DOHH2 (cell line): ENCODE measurements at regions not wholly inside any gene's neighbourhood (a gene's known extent, or its start where the extent isn't known, plus 50 kb on each side); places are given as distances from the start of the nearest gene placed in this dataset.

Experiments used
- H3F3A ChIP-seq: fragments of 200-600 bp; sonication (generic), shearing (Covaris generic); 2 replicates; pipeline ENCODE4 v1.6.0; 2016; ENCODE audit warnings: antibody characterized with exemption, mild to moderate bottlenecking; ENCODE audit not compliant: control insufficient read depth, insufficient read depth
- H3K27ac ChIP-seq: fragments of 200-600 bp; sonication (generic); 2 replicates; pipeline ENCODE4 v1.5.1; 2014; ENCODE audit warnings: low read depth, mild to moderate bottlenecking, low read length, moderate library complexity
- H3K27me3 ChIP-seq: fragments of 200-600 bp; sonication (generic); 2 replicates; pipeline ENCODE4 v1.6.1; 2014; ENCODE audit warnings: mild to moderate bottlenecking, low read length, mixed read lengths; ENCODE audit not compliant: control insufficient read depth
- H3K36me3 ChIP-seq: fragments of 200-600 bp; sonication (generic); 2 replicates; pipeline ENCODE4 v1.6.1; 2014; ENCODE audit warnings: mild to moderate bottlenecking, low read length, moderate library complexity, mixed read lengths; ENCODE audit not compliant: control insufficient read depth
- H3K4me1 ChIP-seq: fragments of 200-600 bp; sonication (generic); 2 replicates; pipeline ENCODE4 v1.6.1; 2014; ENCODE audit warnings: mild to moderate bottlenecking, low read length, mixed read lengths; ENCODE audit not compliant: control insufficient read depth
- H3K4me2 ChIP-seq: fragments of 200-600 bp; sonication (generic); 2 replicates; pipeline ENCODE4 v1.6.0; 2014; ENCODE audit warnings: mild to moderate bottlenecking, low read length, moderate library complexity
- H3K4me3 ChIP-seq: fragments of 200-600 bp; sonication (generic); 2 replicates; pipeline ENCODE4 v1.5.1; 2014; ENCODE audit warnings: mild to moderate bottlenecking, low read length, mixed read lengths
- H3K79me2 ChIP-seq: fragments of 200-600 bp; sonication (generic); 2 replicates; pipeline ENCODE4 v1.6.1; 2014; ENCODE audit warnings: mild to moderate bottlenecking, low read length, mixed read lengths; ENCODE audit not compliant: control insufficient read depth
- H3K9me2 ChIP-seq: fragments of 200-600 bp; sonication (generic); replicated peaks from 2 replicates; pipeline ENCODE4 v1.6.1; 2014; ENCODE audit warnings: mild to moderate bottlenecking, low read length, mixed read lengths; ENCODE audit not compliant: control insufficient read depth
- H3K9me3 ChIP-seq: fragments of 200-600 bp; sonication (generic); 2 replicates; pipeline ENCODE4 v1.6.1; 2014; ENCODE audit warnings: antibody characterized with exemption, low read length, mixed read lengths; ENCODE audit not compliant: control insufficient read depth, insufficient read depth
- H4K20me1 ChIP-seq: fragments of 200-600 bp; sonication (generic); 2 replicates; pipeline ENCODE4 v1.6.0; 2014; ENCODE audit warnings: low read depth, mild to moderate bottlenecking, antibody characterized with exemption, low read length, moderate library complexity; ENCODE audit not compliant: control insufficient read depth, insufficient read depth
- EZH2phosphoT487 ChIP-seq: fragments of 200-600 bp; sonication (generic); IDR thresholded peaks from 2 replicates; pipeline ENCODE4 v1.6.1; 2017; ENCODE audit warnings: borderline replicate concordance, mild to moderate bottlenecking, antibody characterized with exemption, low read length, moderate library complexity, mixed read lengths
- TF ChIP-seq, protein P1 (sequence below): fragments of 200-600 bp; sonication (generic); IDR thresholded peaks from one replicate; pipeline ENCODE4 v1.5.1; 2014; ENCODE audit warnings: antibody characterized with exemption, mild to moderate bottlenecking, low read depth, low read length; ENCODE audit not compliant: poor library complexity, severe bottlenecking

DNA sequence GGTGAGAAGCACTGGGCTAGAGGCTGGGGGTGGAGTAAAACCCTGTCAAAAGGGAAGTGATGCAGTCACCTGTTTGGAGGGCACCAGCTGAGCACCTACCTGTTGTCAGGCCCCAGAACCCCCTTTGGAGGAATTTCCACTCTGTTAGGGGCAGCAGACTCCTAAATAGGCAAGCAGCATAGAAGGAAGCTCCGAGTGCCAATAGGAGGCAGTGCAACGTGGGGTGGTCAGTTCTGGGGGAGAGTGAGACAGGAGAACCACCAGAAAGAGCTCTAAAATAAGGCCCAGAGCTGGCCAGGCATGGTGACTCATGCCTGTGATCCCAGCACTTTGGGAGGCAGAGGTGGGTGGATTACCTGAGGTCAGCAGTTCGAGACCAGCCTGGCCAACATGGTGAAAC is 203.7 kb upstream of the ZC3H12A start:
- Histone ChIP-seq H3K4me1 (no peaks in the 10 kb centered on the region), H3K27me3 (no peaks in the 10 kb centered on the region), H3K36me3 (no peaks in the 10 kb centered on the region), H4K20me1 (no peaks in the 10 kb centered on the region), H3K4me2 (no peak overlapping the region), H3K79me2 (no peaks in the 10 kb centered on the region), H3K27ac (no peak overlapping the region), H3K9me2 (no peaks in the 10 kb centered on the region), H3K4me3 (no peak overlapping the region), H3F3A (no peaks in the 10 kb centered on the region), H3K9me3 (no peaks in the 10 kb centered on the region)
- TF ChIP-seq, protein P1, sequence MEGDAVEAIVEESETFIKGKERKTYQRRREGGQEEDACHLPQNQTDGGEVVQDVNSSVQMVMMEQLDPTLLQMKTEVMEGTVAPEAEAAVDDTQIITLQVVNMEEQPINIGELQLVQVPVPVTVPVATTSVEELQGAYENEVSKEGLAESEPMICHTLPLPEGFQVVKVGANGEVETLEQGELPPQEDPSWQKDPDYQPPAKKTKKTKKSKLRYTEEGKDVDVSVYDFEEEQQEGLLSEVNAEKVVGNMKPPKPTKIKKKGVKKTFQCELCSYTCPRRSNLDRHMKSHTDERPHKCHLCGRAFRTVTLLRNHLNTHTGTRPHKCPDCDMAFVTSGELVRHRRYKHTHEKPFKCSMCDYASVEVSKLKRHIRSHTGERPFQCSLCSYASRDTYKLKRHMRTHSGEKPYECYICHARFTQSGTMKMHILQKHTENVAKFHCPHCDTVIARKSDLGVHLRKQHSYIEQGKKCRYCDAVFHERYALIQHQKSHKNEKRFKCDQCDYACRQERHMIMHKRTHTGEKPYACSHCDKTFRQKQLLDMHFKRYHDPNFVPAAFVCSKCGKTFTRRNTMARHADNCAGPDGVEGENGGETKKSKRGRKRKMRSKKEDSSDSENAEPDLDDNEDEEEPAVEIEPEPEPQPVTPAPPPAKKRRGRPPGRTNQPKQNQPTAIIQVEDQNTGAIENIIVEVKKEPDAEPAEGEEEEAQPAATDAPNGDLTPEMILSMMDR, result no peak
- TF ChIP-seq EZH2phosphoT487, result no peak

DNA sequence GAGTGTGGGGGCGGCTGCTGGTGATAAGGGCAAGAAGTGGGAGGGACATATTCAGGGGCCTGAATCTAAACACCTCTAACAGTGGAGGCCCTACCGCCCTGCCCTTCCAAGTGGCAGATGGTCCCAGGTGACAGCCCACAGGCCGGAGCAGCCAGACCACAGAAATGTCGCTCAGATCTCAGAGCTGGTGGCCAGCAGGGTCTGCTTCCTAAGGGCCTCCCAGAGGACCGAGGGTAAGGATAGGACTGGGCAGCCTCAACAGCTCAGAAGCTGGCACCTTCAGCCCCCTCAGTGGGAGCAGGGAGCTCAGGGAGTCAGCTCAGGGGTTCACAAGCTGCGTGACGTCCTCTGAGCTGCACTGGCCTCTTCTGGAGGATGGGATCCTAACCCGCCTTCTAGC is 201.8 kb upstream of the ZC3H12A start:
- Histone ChIP-seq H4K20me1 (no peaks in the 10 kb centered on the region), H3K36me3 (no peaks in the 10 kb centered on the region), H3K27ac (no peak overlapping the region), H3K4me1 (no peaks in the 10 kb centered on the region), H3F3A (no peaks in the 10 kb centered on the region), H3K4me2 (no peak overlapping the region), H3K9me3 (no peaks in the 10 kb centered on the region), H3K27me3 (peaks cover 3% of the 10 kb centered on the region; the same call in 1 of the 2 replicates), H3K9me2 (no peaks in the 10 kb centered on the region), H3K4me3 (no peak overlapping the region), H3K79me2 (no peaks in the 10 kb centered on the region)
- no peak for TF ChIP-seq EZH2phosphoT487
- TF ChIP-seq, protein P1, result no peak

- Histone ChIP-seq H3K9me2 (no peaks in the 10 kb centered on the region), H3K27me3 (peaks cover 10% of the 10 kb centered on the region), H3K36me3 (no peaks in the 10 kb centered on the region), H3K79me2 (no peaks in the 10 kb centered on the region), H3K4me3 (no peak overlapping the region), H3K9me3 (no peaks in the 10 kb centered on the region), H3K4me2 (no peak overlapping the region), H3F3A (no peaks in the 10 kb centered on the region), H4K20me1 (no peaks in the 10 kb centered on the region), H3K27ac (no peak overlapping the region), H3K4me1 (no peaks in the 10 kb centered on the region)
- TF ChIP-seq EZH2phosphoT487, result no peak
Observed at GRCh38 chr1:37274486-37274885, 199.9 kb upstream of the ZC3H12A start.

DNA sequence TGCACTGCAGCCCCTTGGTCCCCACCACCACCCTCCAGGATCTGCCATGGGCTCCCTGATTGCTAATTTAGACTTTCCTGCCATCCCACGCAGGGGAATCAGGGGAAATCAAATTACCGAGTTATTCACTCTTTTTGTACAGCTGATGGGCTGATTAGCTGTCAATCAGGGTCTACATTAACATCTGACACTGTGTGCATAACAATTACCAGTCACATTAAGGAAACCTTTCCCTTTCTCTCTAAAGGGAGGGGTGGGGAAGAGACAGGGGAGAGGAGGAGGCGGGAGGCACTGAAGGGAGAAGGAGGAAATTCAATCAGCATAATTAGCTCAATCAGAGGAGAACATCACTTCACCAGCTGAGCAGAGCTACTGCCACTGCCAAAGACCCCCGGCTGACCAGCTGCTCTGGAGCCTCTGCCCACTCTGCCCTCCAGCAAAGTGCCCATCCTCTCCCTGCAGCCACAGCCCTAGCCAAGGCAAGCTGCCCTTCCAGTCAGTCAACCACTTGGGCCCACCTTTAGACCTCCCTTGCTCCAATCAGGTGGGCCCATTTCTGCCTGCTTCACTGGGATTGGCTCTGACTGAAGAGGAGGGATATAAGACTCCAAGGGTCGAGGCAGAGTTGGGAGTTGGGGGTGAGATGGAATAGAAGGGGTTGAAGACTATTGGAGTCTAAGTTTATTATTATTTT is 199.3 kb upstream of the ZC3H12A start:
- no peaks in the 10 kb centered on the region for H3K9me3 ChIP-seq
- H3K9me2 ChIP-seq, result no peaks in the 10 kb centered on the region
- no peaks in the 10 kb centered on the region for H3K4me1 ChIP-seq
- H3K79me2 ChIP-seq, result no peaks in the 10 kb centered on the region
- peaks cover 16% of the 10 kb centered on the region for H3K27me3 ChIP-seq
- H3K4me3 ChIP-seq, result no peak overlapping the region
- no peaks in the 10 kb centered on the region for H3F3A ChIP-seq
- no peaks in the 10 kb centered on the region for H3K36me3 ChIP-seq
- H4K20me1 ChIP-seq, result no peaks in the 10 kb centered on the region
- H3K4me2 ChIP-seq, result no peak overlapping the region
- TF ChIP-seq EZH2phosphoT487, result no peak
- TF ChIP-seq, protein P1, result no peak
- no peak overlapping the region for H3K27ac ChIP-seq
